Skeletal muscle satellite cell (primary cell): ENCODE measurements at regions not wholly inside any gene's neighbourhood (a gene's known extent, or its start where the extent isn't known, plus 50 kb on each side); places are given as distances from the start of the nearest gene placed in this dataset.
"Not testable (repeated sequence)": the region's sequence is repeated elsewhere in the genome, so short reads cannot be mapped to it uniquely, and the experiment has no call there.

ENCODE experiments used
- H3K27me3 ChIP-seq: 2 replicates; pipeline ENCODE4 v1.7.0; 2013; ENCODE audit warnings: low read length; ENCODE audit not compliant: control insufficient read depth, insufficient read depth
- H3K36me3 ChIP-seq: 2 replicates; pipeline ENCODE4 v1.7.0; 2013; ENCODE audit warnings: mild to moderate bottlenecking, control low read depth, low read length; ENCODE audit not compliant: insufficient read depth
- H3K4me1 ChIP-seq: 2 replicates; pipeline ENCODE4 v1.7.0; 2013; ENCODE audit warnings: low read length; ENCODE audit not compliant: control insufficient read depth, insufficient read depth
- H3K4me2 ChIP-seq: 2 replicates; pipeline ENCODE4 v1.7.0; 2013; ENCODE audit warnings: mild to moderate bottlenecking, low read length
- H3K4me3 ChIP-seq: 2 replicates; pipeline ENCODE4 v1.7.0; 2013; ENCODE audit warnings: low read length
- H3K9ac ChIP-seq: 2 replicates; pipeline ENCODE4 v1.7.0; 2013; ENCODE audit warnings: mild to moderate bottlenecking, low read depth, low read length, moderate library complexity
- H3K9me3 ChIP-seq: replicated peaks from 2 replicates; pipeline ENCODE4 v1.7.0; 2013; ENCODE audit warnings: mild to moderate bottlenecking, control low read depth, low read length

- Histone ChIP-seq H3K27me3 (no peaks in the 10 kb centered on the region), H3K9me3 (no peaks in the 10 kb centered on the region), H3K9ac (no peak overlapping the region), H3K4me1 (no peaks in the 10 kb centered on the region), H3K4me2 (peak overlapping the region; percentile 80), H3K36me3 (no peaks in the 10 kb centered on the region), H3K4me3 (peak overlapping the region; percentile 62)
These were observed 121.9 kb downstream of the RBMX2 start for GRCh38 chrX:130523460-130524394.

GRCh38 chrX:130524476-130525194, 122.8 kb downstream of the RBMX2 start:
- H3K4me2 ChIP-seq, result peak overlapping the region; percentile 80
- no peaks in the 10 kb centered on the region for H3K4me1 ChIP-seq
- no peaks in the 10 kb centered on the region for H3K9me3 ChIP-seq
- H3K36me3 ChIP-seq, result no peaks in the 10 kb centered on the region
- H3K27me3 ChIP-seq, result no peaks in the 10 kb centered on the region
- peak overlapping the region; percentile 62 for H3K4me3 ChIP-seq
- H3K9ac ChIP-seq, result no peak overlapping the region

- Histone ChIP-seq H3K4me3 (no peak overlapping the region), H3K36me3 (no peaks in the 10 kb centered on the region), H3K27me3 (peaks cover 2% of the 10 kb centered on the region), H3K4me2 (no peak overlapping the region), H3K9me3 (no peaks in the 10 kb centered on the region), H3K4me1 (no peaks in the 10 kb centered on the region), H3K9ac (no peak overlapping the region)
These were observed 127.7 kb downstream of the RBMX2 start for GRCh38 chrX:130529531-130529930.

GRCh38 chrX:130531066-130531465, 129.3 kb downstream of the RBMX2 start:
- H3K9ac ChIP-seq, result no peak overlapping the region
- no peaks in the 10 kb centered on the region for H3K4me1 ChIP-seq
- no peak overlapping the region for H3K4me2 ChIP-seq
- H3K4me3 ChIP-seq, result no peak overlapping the region
- no peaks in the 10 kb centered on the region for H3K9me3 ChIP-seq
- H3K36me3 ChIP-seq, result no peaks in the 10 kb centered on the region
- peaks cover 14% of the 10 kb centered on the region for H3K27me3 ChIP-seq

- H3K36me3 ChIP-seq, result no peaks in the 10 kb centered on the region
- no peak overlapping the region for H3K9ac ChIP-seq
- H3K4me3 ChIP-seq, result no peak overlapping the region
- H3K4me2 ChIP-seq, result no peak overlapping the region
- H3K27me3 ChIP-seq, result peaks cover 47% of the 10 kb centered on the region
- no peaks in the 10 kb centered on the region for H3K4me1 ChIP-seq
- no peaks in the 10 kb centered on the region for H3K9me3 ChIP-seq
These were observed 138.0 kb downstream of the RBMX2 start for GRCh38 chrX:130539721-130540321.

- peaks cover 21% of the 10 kb centered on the region for H3K27me3 ChIP-seq
- no peaks in the 10 kb centered on the region for H3K9me3 ChIP-seq
- no peak overlapping the region for H3K4me2 ChIP-seq
- no peak overlapping the region for H3K9ac ChIP-seq
- H3K36me3 ChIP-seq, result no peaks in the 10 kb centered on the region
- no peaks in the 10 kb centered on the region for H3K4me1 ChIP-seq
- H3K4me3 ChIP-seq, result no peak overlapping the region
These were observed 142.0 kb downstream of the RBMX2 start for GRCh38 chrX:130543603-130544325.

GRCh38 chrX:130545796-130546195, 144.0 kb downstream of the RBMX2 start:
- no peaks in the 10 kb centered on the region for H3K4me1 ChIP-seq
- H3K9ac ChIP-seq, result no peak overlapping the region
- peaks cover 21% of the 10 kb centered on the region for H3K27me3 ChIP-seq
- H3K4me2 ChIP-seq, result no peak overlapping the region
- H3K9me3 ChIP-seq, result no peaks in the 10 kb centered on the region
- H3K4me3 ChIP-seq, result no peak overlapping the region
- no peaks in the 10 kb centered on the region for H3K36me3 ChIP-seq

- not testable (repeated sequence) for H3K9me3 ChIP-seq, H3K36me3 ChIP-seq, H3K4me1 ChIP-seq, H3K9ac ChIP-seq, H3K4me3 ChIP-seq, H3K4me2 ChIP-seq
- peaks cover 23% of the 10 kb centered on the region for H3K27me3 ChIP-seq
These were observed 147.6 kb downstream of the RBMX2 start for GRCh38 chrX:130549382-130549781.

GRCh38 chrX:130550351-130550750, 148.6 kb downstream of the RBMX2 start:
- Histone ChIP-seq H3K4me1 (no peaks in the 10 kb centered on the region), H3K4me3 (no peak overlapping the region), H3K4me2 (no peak overlapping the region), H3K36me3 (no peaks in the 10 kb centered on the region), H3K9me3 (no peaks in the 10 kb centered on the region), H3K9ac (no peak overlapping the region), H3K27me3 (peaks cover 26% of the 10 kb centered on the region)

GRCh38 chrX:130552444-130553073, 150.8 kb downstream of the RBMX2 start:
- Histone ChIP-seq H3K4me2 (no peak overlapping the region), H3K27me3 (peaks cover 28% of the 10 kb centered on the region), H3K36me3 (no peaks in the 10 kb centered on the region), H3K9ac (no peak overlapping the region), H3K4me3 (no peak overlapping the region), H3K9me3 (no peaks in the 10 kb centered on the region), H3K4me1 (no peaks in the 10 kb centered on the region)

- Histone ChIP-seq H3K4me2 (no peak overlapping the region), H3K4me1 (no peaks in the 10 kb centered on the region), H3K9ac (no peak overlapping the region), H3K27me3 (peaks cover 21% of the 10 kb centered on the region), H3K36me3 (no peaks in the 10 kb centered on the region), H3K4me3 (no peak overlapping the region), H3K9me3 (no peaks in the 10 kb centered on the region)
These were observed 153.6 kb downstream of the RBMX2 start for GRCh38 chrX:130555341-130555740.
